Adipocyte (in vitro differentiated cells): ENCODE measurements at regions not wholly inside any gene's neighbourhood (a gene's known extent, or its start where the extent isn't known, plus 50 kb on each side); places are given as distances from the start of the nearest gene placed in this dataset.
"Not testable (repeated sequence)": the region's sequence is repeated elsewhere in the genome, so short reads cannot be mapped to it uniquely, and the experiment has no call there.

Experiments used
- DNase-seq: peaks from one replicate; pipeline ENCODE4 v3.0.0-alpha.2; 2015; ENCODE audit warnings: low read depth
- H3K27me3 ChIP-seq: replicated peaks from 2 replicates; pipeline ENCODE4 v1.7.0; 2013; ENCODE audit warnings: mild to moderate bottlenecking, low read length, moderate library complexity; ENCODE audit not compliant: control insufficient read depth, insufficient read depth
- H3K36me3 ChIP-seq: 2 replicates; pipeline ENCODE4 v1.7.0; 2013; ENCODE audit warnings: low read length, mild to moderate bottlenecking, moderate library complexity; ENCODE audit not compliant: control insufficient read depth, insufficient read depth, severe bottlenecking
- H3K4me1 ChIP-seq: 2 replicates; pipeline ENCODE4 v1.7.0; 2013; ENCODE audit warnings: mild to moderate bottlenecking, low read length, moderate library complexity; ENCODE audit not compliant: control insufficient read depth, insufficient read depth
- H3K4me3 ChIP-seq: 2 replicates; pipeline ENCODE4 v1.7.0; 2013; ENCODE audit warnings: mild to moderate bottlenecking, low read length, moderate library complexity
- H3K9ac ChIP-seq: 2 replicates; pipeline ENCODE4 v1.7.0; 2013; ENCODE audit warnings: mild to moderate bottlenecking, low read length, moderate library complexity
- H3K9me3 ChIP-seq: 2 replicates; pipeline ENCODE4 v1.7.0; 2013; ENCODE audit warnings: mild to moderate bottlenecking, low read length, moderate library complexity; ENCODE audit not compliant: control insufficient read depth

DNA sequence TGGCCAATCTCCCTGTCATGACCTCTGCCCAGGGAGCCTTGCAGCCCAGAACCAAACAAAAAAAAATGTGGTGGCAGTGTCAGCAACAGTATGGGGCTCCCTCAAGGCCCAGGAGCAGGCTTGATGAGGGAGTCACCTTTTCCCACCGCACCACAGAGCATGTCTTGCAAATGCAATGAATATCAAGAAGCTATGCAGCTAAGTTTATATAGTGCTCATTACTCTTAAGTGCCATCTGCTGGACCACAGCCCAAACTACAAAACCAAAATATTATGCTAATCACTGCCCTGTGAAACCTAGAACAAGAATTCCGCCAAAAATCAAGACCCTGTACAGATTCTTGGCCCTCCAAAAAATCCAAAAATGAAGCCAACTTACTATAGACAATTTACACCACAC lies 65.9 kb downstream of the PABPC5 start:
- DNase-seq = peak; percentile 0
- H3K4me1 ChIP-seq, H3K27me3 ChIP-seq, H3K4me3 ChIP-seq, H3K9ac ChIP-seq, H3K36me3 ChIP-seq, H3K9me3 ChIP-seq: not testable (repeated sequence)

DNA sequence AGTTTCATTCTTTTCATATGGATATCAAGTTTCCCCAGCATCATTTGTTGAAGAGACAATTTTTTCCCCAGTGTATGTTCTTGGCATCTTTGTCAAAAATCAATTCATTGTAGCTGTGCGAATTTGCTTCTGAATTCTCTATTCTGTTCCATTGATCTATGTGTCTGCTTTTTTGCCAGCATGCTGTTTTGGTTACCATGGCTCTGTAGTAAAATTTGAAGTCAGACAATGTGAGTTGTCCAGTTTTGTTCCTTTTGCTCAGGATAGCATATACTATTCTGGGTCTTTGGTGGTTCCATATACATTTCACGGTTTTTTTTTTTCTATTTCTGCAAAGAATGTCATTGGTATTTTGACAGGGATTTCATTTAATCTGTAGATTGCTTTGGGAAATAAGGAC lies 95.6 kb downstream of the PABPC5 start:
- not testable (repeated sequence) for H3K9me3 ChIP-seq, H3K4me1 ChIP-seq, H3K27me3 ChIP-seq, H3K9ac ChIP-seq, H3K4me3 ChIP-seq, DNase-seq, H3K36me3 ChIP-seq

DNA sequence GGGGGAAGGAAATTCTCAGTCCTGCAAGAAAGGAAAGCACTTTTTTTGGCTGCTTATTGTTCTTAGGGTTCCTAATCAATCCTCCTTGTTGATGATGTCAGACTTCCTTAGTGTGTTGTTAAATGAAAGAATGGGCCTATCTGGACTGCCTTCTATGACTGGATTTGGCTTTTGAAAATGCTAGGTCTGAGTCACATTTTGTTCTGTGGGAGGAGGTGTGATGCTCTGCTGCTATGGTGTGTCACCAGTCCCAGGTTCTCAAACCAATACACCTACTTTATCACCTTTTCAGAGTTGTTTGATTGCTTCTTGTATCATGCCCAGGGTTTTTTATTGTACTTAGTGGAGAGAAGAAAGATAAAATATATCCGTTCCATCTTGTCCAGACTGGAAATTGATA lies 128.5 kb downstream of the PABPC5 start:
- H3K9me3 ChIP-seq, H3K9ac ChIP-seq, H3K27me3 ChIP-seq, H3K4me1 ChIP-seq, DNase-seq, H3K4me3 ChIP-seq, H3K36me3 ChIP-seq: not testable (repeated sequence)
